Activated CD4-positive, alpha-beta T cell treated with anti-CD3 and anti-CD28 coated beads, Interleukin-2, amount 50 U/mL, for 24 hours (primary cell): ENCODE measurements at regions not wholly inside any gene's neighbourhood (a gene's known extent, or its start where the extent isn't known, plus 50 kb on each side); places are given as distances from the start of the nearest gene placed in this dataset.
"Not testable (repeated sequence)": the region's sequence is repeated elsewhere in the genome, so short reads cannot be mapped to it uniquely, and the experiment has no call there.

Source experiments
- DNase-seq, 2 donors: peaks; one replicate each; pipeline ENCODE4 v3.0.0-alpha.2; 2020; ENCODE audit warnings: low read depth in 1 of 2, low spot score in 1 of 2

DNA sequence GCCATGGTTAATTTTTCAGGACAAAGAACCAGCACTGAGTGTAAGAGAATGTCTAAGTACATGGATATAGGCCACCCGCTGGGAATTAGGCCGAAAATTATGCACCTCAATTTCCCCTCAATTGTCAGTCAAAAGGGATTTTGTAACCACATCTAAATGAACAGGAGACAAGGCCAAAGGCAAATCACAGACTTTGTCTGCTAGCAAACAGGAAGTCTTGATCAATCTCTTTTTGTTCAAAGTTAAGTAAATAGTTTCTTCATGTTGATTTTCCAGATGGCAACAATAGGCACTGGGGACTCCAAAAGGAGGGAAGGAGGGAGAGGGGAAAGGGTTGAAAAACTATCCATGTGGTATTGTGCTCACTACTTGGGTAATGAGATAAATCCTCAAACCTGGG is 276.0 kb downstream of the COG6 start:
- DNase-seq: no peak

- DNase-seq: not testable (repeated sequence)
Measured at GRCh38 chr13:39932514-39932913, 277.1 kb downstream of the COG6 start.

DNA sequence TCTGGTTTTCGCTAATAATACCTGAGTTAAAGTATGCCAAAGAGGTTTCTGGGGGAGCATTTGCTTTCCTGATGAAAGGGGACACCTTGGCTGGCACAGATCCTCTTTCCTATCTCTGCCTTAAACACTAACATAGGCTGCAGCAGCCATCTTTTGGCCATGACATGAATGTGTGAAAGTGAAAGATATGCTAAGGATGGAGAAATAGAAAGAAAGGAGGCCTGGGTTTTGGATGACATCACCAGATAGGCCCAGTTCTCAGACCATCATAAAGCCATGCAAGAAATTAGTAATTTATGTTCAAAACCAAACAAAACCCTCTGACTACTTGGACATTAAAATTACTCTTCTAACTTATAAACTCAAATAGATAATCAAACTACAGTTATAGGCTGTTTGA is 279.7 kb downstream of the COG6 start:
- DNase-seq: no peak

DNA sequence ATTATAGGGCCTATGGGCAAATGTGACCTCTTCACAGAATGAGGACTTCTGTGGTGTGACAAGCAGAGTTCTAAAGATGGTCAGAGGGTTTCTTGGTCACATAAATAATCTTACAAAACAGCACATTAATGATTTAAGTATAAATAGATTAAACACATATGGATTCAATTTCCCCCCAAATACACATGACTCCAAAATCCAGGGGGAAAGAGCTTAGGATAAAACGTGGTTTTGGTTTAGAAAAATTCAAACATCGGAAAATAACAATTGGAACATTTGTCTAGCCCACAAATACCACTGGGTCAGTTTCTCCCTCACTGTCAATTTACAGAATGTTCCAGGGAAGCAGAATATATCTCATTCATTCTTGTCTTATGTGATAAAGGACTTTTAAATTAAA is 283.1 kb downstream of the COG6 start:
- no peak for DNase-seq

- DNase-seq: no peak
Measured at GRCh38 chr13:39941236-39941635, 285.8 kb downstream of the COG6 start.

GRCh38 chr13:39941911-39942551 is 286.6 kb downstream of the COG6 start:
- DNase-seq: no peak

GRCh38 chr13:39942552-39943273 is 287.3 kb downstream of the COG6 start:
- DNase-seq: peak; percentile 44 to 74

DNA sequence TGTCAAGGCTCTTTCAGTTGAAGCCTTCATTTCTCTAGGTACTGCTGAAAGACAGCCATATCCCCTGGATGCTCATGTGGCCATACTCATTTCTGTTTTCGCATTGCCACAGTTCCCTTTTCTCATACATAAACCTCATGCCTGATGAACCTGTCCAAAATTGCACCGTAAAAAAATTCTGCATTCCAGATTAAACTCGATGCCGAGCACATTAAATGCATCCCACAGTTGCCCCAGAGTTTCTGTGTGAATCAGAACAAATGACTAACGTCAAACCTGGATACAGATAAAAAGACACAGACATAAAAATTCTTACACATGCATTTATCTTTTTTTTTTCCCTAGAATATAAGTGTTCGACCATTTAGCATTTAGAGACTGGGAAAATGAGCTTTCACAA is 288.2 kb downstream of the COG6 start:
- DNase-seq: no peak

DNA sequence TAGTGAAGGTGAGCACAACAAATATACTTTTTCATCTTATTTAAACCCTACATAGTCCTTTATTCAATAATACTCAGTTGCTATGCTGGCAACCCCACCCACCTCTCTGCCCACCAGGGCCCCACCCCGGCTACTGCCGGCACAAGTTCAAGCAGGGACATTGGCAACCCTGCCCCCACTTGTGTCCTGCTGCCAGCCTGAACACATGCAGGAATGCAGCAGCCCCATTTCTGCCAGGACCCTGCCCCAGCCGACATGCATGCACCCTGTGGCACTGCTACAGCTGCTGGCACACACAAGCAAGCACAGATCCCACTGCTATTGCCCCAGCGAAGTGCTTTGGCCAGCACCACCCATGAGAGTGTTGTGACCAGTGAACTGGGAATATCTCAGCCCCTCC is 289.8 kb downstream of the COG6 start:
- DNase-seq: no peak

DNA sequence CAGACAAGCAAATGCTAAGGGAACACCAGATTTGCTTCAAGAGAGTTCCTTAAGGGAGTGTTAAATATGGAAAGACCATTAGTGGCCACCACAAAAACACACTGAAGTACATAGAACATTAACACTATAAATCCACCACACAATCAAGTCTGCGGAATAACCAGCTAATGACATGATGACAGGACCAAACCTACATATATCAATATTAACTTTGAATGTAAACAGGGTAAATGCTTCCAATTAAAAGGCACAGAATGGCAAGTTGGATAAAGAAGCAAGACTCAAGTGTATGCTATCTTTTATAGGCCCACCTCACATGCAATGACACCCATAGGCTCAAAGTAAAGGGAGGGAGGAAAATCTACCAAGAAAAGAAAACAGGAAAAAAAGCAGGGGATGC is 291.3 kb downstream of the COG6 start:
- no peak for DNase-seq

DNA sequence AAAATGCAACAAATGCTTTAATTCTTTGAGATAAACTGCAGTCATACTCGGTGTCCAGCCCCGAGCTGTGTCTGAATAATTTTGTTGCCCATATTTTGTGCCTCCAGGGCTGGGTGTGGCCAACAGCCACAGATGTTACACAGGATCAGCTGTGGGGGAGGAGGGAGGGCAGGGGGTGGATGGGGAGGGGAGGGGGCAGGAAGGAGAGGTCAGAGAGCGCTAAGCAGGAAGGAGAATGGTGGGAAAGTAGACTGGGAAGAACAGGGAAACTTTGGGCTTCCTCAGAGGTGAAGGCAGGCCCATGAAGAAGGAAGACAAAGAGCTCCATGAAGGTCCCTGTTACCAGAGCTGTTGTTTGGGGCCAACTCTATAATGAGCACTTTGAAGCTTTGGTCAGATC is 295.8 kb downstream of the COG6 start:
- no peak for DNase-seq

GRCh38 chr13:39952249-39953233 is 297.1 kb downstream of the COG6 start:
- DNase-seq: no peak

GRCh38 chr13:39954476-39954875 is 299.0 kb downstream of the COG6 start:
- no peak for DNase-seq

DNA sequence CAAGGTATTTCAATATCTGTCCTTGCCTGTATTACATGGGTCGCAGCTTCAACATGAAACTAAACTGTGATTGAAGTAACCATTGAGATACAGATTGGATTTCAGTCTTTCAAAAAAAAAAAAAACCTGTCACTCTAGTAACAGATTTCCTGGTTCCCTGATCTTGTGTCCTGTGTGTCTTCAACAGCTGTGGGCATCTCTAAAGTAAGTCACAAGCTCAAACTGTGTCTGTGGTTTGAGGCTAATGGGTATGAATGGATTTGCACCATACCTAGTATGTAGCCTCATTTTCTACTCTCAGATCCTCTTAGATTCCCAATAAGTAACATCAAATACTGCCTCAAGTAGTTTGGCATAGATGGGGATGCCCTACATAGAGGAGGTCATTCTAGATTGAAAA is 300.1 kb downstream of the COG6 start:
- no peak for DNase-seq

GRCh38 chr13:39956036-39956435 is 300.6 kb downstream of the COG6 start:
- peak in 1 of 2 donors; percentile 36 for DNase-seq

DNA sequence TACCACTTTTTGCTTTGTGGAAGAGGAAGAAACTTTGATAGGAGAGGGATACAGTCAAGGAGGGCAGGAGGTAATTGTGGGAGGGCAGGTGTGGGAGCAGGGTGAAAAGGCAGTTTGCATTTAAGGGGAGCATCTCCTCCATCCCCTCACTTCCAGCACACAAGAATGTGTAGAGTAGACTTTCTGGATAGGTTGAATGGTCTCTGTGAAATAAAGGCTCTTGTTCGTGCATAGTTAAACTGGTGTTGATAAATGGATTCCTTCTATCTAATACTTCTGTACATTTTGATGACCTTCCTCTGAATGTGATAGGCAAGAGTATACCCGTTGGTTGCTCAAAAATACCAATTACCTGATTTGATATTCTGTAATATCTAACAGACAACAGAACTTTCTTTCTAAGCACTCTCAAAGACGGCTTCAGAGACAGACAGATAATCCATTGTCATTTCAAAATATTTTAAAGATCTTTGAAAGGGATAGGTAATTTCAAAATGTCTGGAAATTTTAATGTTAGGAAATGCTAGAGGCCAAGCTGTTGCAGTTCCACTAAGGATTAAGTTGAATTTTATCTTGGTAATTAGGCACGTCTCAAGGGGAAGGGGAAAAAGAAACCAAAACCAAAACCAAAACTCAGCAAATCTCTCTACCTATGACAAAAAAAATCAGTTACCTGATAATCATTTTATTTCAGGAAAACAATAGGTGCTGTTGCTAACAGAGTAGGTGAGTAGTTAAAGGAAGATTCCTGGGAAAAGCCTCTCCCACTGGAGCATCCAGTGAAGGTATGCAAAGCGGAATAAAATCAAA is 302.6 kb downstream of the COG6 start:
- DNase-seq: no peak

GRCh38 chr13:39959497-39960144 is 304.2 kb downstream of the COG6 start:
- DNase-seq: no peak

GRCh38 chr13:39960191-39960590 is 304.7 kb downstream of the COG6 start:
- DNase-seq: no peak

DNA sequence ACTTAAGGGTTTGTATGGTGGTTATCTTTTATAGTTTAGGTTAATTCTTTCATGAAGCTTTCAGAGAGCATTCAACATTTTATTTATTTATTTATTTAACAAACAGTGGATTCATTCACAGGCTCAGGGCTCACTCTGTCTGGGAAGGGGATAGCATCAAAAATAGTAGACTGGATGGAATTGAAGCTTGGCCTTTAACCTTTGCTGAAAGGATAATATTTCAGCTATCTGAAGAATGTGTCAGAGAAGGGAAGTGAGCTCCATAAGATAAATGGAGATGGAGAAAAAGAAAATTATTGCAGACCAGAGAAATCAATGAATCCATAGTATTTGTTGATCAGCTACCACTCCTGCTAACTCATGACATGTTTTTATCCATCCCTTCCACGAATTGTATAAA is 305.6 kb downstream of the COG6 start:
- DNase-seq: no peak

DNA sequence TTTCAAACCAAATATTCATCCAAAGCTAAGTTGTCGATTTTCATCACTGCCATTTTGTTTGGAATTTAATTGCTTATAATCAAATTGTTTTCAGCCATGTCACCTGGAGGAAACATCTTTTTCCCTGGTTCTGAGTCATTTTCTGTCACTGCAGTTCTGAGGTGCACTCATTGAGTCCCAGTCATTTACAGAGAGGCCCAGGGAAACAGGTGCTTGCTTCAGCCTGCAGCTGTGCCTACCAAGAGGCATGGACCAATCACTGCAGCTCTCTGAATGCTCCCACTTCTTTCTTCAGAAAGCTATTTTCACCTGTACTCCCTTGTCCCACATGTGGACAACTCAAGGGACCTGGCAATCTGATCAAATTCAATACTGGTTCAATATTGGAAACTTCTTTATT is 308.1 kb downstream of the COG6 start:
- DNase-seq: no peak
